GM06990 (cell line): ENCODE measurements at regions not wholly inside any gene's neighbourhood (a gene's known extent, or its start where the extent isn't known, plus 50 kb on each side); places are given as distances from the start of the nearest gene placed in this dataset.

Source experiments
- DNase-seq: peaks from one replicate; pipeline ENCODE4 v3.0.0-alpha.2; 2011; ENCODE audit not compliant: insufficient read length; ENCODE audit errors: extremely low read depth
- H3K27me3 ChIP-seq: replicated peaks from 2 replicates; pipeline ENCODE4 v1.6.0; 2011; ENCODE audit warnings: low read length; ENCODE audit not compliant: control insufficient read depth, insufficient read depth
- H3K36me3 ChIP-seq: 2 replicates; pipeline ENCODE4 v1.5.1; 2011; ENCODE audit warnings: low read length; ENCODE audit not compliant: control insufficient read depth, insufficient read depth
- H3K4me3 ChIP-seq: replicated peaks from 2 replicates; pipeline ENCODE4 v1.5.1; 2011; ENCODE audit warnings: low read depth, mild to moderate bottlenecking, control low read depth, low read length
- CTCF ChIP-seq: IDR thresholded peaks from 2 replicates; pipeline ENCODE4 v1.5.1; 2011; ENCODE audit warnings: low read length, control low read depth, mild to moderate bottlenecking, inconsistent platforms; ENCODE audit not compliant: insufficient read depth, poor library complexity, severe bottlenecking

- H3K27me3 ChIP-seq = no peaks in the 10 kb centered on the region
- no peak for DNase-seq
- TF ChIP-seq CTCF = no peak
- H3K4me3 ChIP-seq = no peak overlapping the region
- no peaks in the 10 kb centered on the region for H3K36me3 ChIP-seq
Observed at GRCh38 chr1:5348732-5349465, 643.3 kb downstream of the NPHP4 start.

GRCh38 chr1:5347726-5348125 lies 644.5 kb downstream of the NPHP4 start:
- no peak for DNase-seq
- TF ChIP-seq CTCF = no peak
- Histone ChIP-seq H3K36me3 (no peaks in the 10 kb centered on the region), H3K4me3 (no peak overlapping the region), H3K27me3 (no peaks in the 10 kb centered on the region)

GRCh38 chr1:5345556-5345955 lies 646.7 kb downstream of the NPHP4 start:
- no peak overlapping the region for H3K4me3 ChIP-seq
- no peaks in the 10 kb centered on the region for H3K27me3 ChIP-seq
- DNase-seq = no peak
- TF ChIP-seq CTCF = no peak
- no peaks in the 10 kb centered on the region for H3K36me3 ChIP-seq

GRCh38 chr1:5343256-5344020 lies 648.8 kb downstream of the NPHP4 start:
- Histone ChIP-seq H3K4me3 (no peak overlapping the region), H3K27me3 (no peaks in the 10 kb centered on the region), H3K36me3 (no peaks in the 10 kb centered on the region)
- TF ChIP-seq CTCF = no peak
- no peak for DNase-seq

- DNase-seq = no peak
- Histone ChIP-seq H3K27me3 (no peaks in the 10 kb centered on the region), H3K36me3 (no peaks in the 10 kb centered on the region), H3K4me3 (no peak overlapping the region)
- TF ChIP-seq CTCF = no peak
Observed at GRCh38 chr1:5342830-5343229, 649.4 kb downstream of the NPHP4 start.
